Thyroid gland (tissue), 4 donors: ENCODE measurements at regions not wholly inside any gene's neighbourhood (a gene's known extent, or its start where the extent isn't known, plus 50 kb on each side); places are given as distances from the start of the nearest gene placed in this dataset.

Experiments
- DNase-seq, 2 donors: peaks; one replicate each; pipeline ENCODE4 v3.0.0-alpha.2; 2019
- H3K27ac ChIP-seq, 3 donors: fragments of 200-600 bp; sonication (generic); 1 replicate in 2 of 3; 2 replicates in 1 of 3; pipeline ENCODE4 v1.5.1; 2016 to 2019; ENCODE audit warnings: mild to moderate bottlenecking in 1 of 3, moderate library complexity in 1 of 3
- H3K27me3 ChIP-seq: fragments of 200-600 bp; sonication (generic); one replicate; pipeline ENCODE4 v1.5.1; 2019
- H3K36me3 ChIP-seq, 2 donors: fragments of 200-600 bp; sonication (generic); one replicate each; pipeline ENCODE4 v1.5.1; 2016 to 2019
- H3K4me1 ChIP-seq, 2 donors: fragments of 200-600 bp; sonication (generic); one replicate each; pipeline ENCODE4 v1.5.1; 2017 to 2019
- H3K4me3 ChIP-seq, 3 donors: fragments of 200-600 bp; sonication (generic); replicated peaks in 1 of 3; 1 replicate in 2 of 3; 2 replicates in 1 of 3; pipeline ENCODE4 v1.5.1; 2016; ENCODE audit warnings: mild to moderate bottlenecking in 1 of 3
- H3K9me3 ChIP-seq: fragments of 200-600 bp; sonication (generic); one replicate; pipeline ENCODE4 v1.5.1; 2017
- CTCF ChIP-seq, 6 experiments: fragments of 200-600 bp in 3 of 6; fragments of 450-650 bp in 3 of 6; sonication (generic) in 3 of 6; IDR thresholded peaks; one replicate each; pipeline ENCODE4 v1.5.1; 2016 to 2019; ENCODE audit warnings: antibody characterized with exemption in 6 of 6, mild to moderate bottlenecking in 2 of 6, inconsistent platforms in 1 of 6, moderate library complexity in 1 of 6
- POLR2A ChIP-seq, 2 donors: fragments of 450-650 bp; IDR thresholded peaks; one replicate each; pipeline ENCODE4 v1.6.1; 2017; ENCODE audit warnings: antibody characterized with exemption in 2 of 2, mild to moderate bottlenecking in 2 of 2, moderate library complexity in 1 of 2
- WGBS, 2 donors: methylation state at CpG; one replicate each; pipeline ENCODE4 v1.1.5; 2017; 5-methylcytosine and 5-hydroxymethylcytosine counted together
- intact Hi-C: fragments of 100-400 bp; cut with DNase I; formaldehyde crosslinking; loops from one replicate; pipeline ENCODE4 v1.15.1; 2023

GRCh38 chr4:19382993-19383756 is 868.5 kb upstream of the SLIT2 start:
- H3K27ac ChIP-seq = no peak overlapping the region
- H3K27me3 ChIP-seq = no peaks in the 10 kb centered on the region
- TF ChIP-seq POLR2A (IDR thresholded peaks at IDR 0.05) = no peak
- TF ChIP-seq CTCF (IDR thresholded peaks at IDR 0.05) = no peak
- no peaks in the 10 kb centered on the region for H3K36me3 ChIP-seq
- no peak for DNase-seq
- no peaks in the 10 kb centered on the region for H3K9me3 ChIP-seq
- WGBS, 2 donors = 57 to 71% methylated on average over 6 of the region's 6 CpGs
- no peak overlapping the region for H3K4me3 ChIP-seq
- intact Hi-C loops = no loop called here
- H3K4me1 ChIP-seq = peaks cover 0 to 3% of the 10 kb centered on the region in 2 donors

- Histone ChIP-seq H3K27me3 (no peaks in the 10 kb centered on the region), H3K9me3 (no peaks in the 10 kb centered on the region), H3K36me3 (no peaks in the 10 kb centered on the region), H3K4me1 (peaks cover 0 to 3% of the 10 kb centered on the region in 2 donors), H3K27ac (no peak overlapping the region), H3K4me3 (no peak overlapping the region)
- 90 to 92% methylated on average over 1 of the region's 1 CpG for WGBS, 2 donors
- no peak for TF ChIP-seq CTCF (IDR thresholded peaks at IDR 0.05)
- TF ChIP-seq POLR2A (IDR thresholded peaks at IDR 0.05) = no peak
- no peak for DNase-seq
- intact Hi-C loops = no loop called here
Measured at GRCh38 chr4:19381068-19381467, 870.6 kb upstream of the SLIT2 start.

GRCh38 chr4:19380600-19380999 is 871.1 kb upstream of the SLIT2 start:
- no peaks in the 10 kb centered on the region for H3K9me3 ChIP-seq
- DNase-seq = no peak
- no peaks in the 10 kb centered on the region for H3K27me3 ChIP-seq
- H3K4me3 ChIP-seq = no peak overlapping the region
- H3K36me3 ChIP-seq = no peaks in the 10 kb centered on the region
- no peak overlapping the region for H3K27ac ChIP-seq
- intact Hi-C loops = no loop called here
- H3K4me1 ChIP-seq = peaks cover 0 to 3% of the 10 kb centered on the region in 2 donors
- WGBS, 2 donors = 84 to 94% methylated on average over 2 of the region's 2 CpGs
- TF ChIP-seq POLR2A (IDR thresholded peaks at IDR 0.05) (no peak), CTCF (IDR thresholded peaks at IDR 0.05) (no peak)

GRCh38 chr4:19379191-19379708 is 872.5 kb upstream of the SLIT2 start:
- intact Hi-C loops = no loop called here
- Histone ChIP-seq H3K27ac (no peak overlapping the region), H3K9me3 (no peaks in the 10 kb centered on the region), H3K36me3 (no peaks in the 10 kb centered on the region), H3K4me3 (no peak overlapping the region), H3K27me3 (no peaks in the 10 kb centered on the region), H3K4me1 (peaks cover 0 to 3% of the 10 kb centered on the region in 2 donors)
- WGBS, 2 donors = 68 to 78% methylated on average over 6 of the region's 6 CpGs
- TF ChIP-seq POLR2A (IDR thresholded peaks at IDR 0.05) (no peak), CTCF (IDR thresholded peaks at IDR 0.05) (no peak)
- DNase-seq = no peak

GRCh38 chr4:19375931-19376330 is 875.8 kb upstream of the SLIT2 start:
- H3K36me3 ChIP-seq = no peaks in the 10 kb centered on the region
- DNase-seq = no peak
- no peak overlapping the region for H3K27ac ChIP-seq
- H3K9me3 ChIP-seq = no peaks in the 10 kb centered on the region
- no peaks in the 10 kb centered on the region for H3K27me3 ChIP-seq
- no peak overlapping the region for H3K4me3 ChIP-seq
- intact Hi-C loops = no loop called here
- WGBS, 2 donors = 85 to 88% methylated on average over 2 of the region's 2 CpGs
- H3K4me1 ChIP-seq = no peaks in the 10 kb centered on the region
- TF ChIP-seq CTCF (IDR thresholded peaks at IDR 0.05) (no peak), POLR2A (IDR thresholded peaks at IDR 0.05) (no peak)
